Stomach (tissue), 8 donors: ENCODE measurements at regions not wholly inside any gene's neighbourhood (a gene's known extent, or its start where the extent isn't known, plus 50 kb on each side); places are given as distances from the start of the nearest gene placed in this dataset.

Source experiments
- DNase-seq, 2 donors: peaks; one replicate each; pipeline versions ENCODE4 v3.0.0 to v3.0.0-alpha.2; 2013 to 2019
- H3K27ac ChIP-seq, 5 donors: fragments of 200-600 bp in 4 of 5; sonication (generic) in 4 of 5; one replicate each; pipeline ENCODE4 v1.5.1; 2013 to 2019; ENCODE audit warnings: mild to moderate bottlenecking in 1 of 5, moderate library complexity in 1 of 5
- H3K27me3 ChIP-seq, 3 donors: fragments of 200-600 bp; sonication (generic); one replicate each; pipeline ENCODE4 v1.5.1; 2017 to 2019; ENCODE audit warnings: mixed run types in 1 of 3
- H3K36me3 ChIP-seq, 4 donors: fragments of 200-600 bp; sonication (generic); 1 replicate in 3 of 4; 2 replicates in 1 of 4; pipeline ENCODE4 v1.5.1; 2016 to 2019
- H3K4me1 ChIP-seq, 4 donors: fragments of 200-600 bp; sonication (generic); one replicate each; pipeline ENCODE4 v1.5.1; 2016 to 2019
- H3K4me3 ChIP-seq, 4 donors: fragments of 200-600 bp; sonication (generic) in 3 of 4; one replicate each; pipeline ENCODE4 v1.5.1; 2016 to 2019; ENCODE audit warnings: mild to moderate bottlenecking in 1 of 4
- H3K9me3 ChIP-seq, 4 donors: fragments of 200-600 bp; sonication (generic); one replicate each; pipeline ENCODE4 v1.5.1; 2016 to 2019
- CTCF ChIP-seq, 7 experiments: fragments of 450-650 bp in 4 of 7; fragments of 200-600 bp in 3 of 7; sonication (generic) in 3 of 7; IDR thresholded peaks; one replicate each; pipeline ENCODE4 v1.5.1; 2016 to 2019; ENCODE audit warnings: antibody characterized with exemption in 7 of 7, control low read depth in 2 of 7, mild to moderate bottlenecking in 1 of 7
- EP300 ChIP-seq: sonication (generic); formaldehyde crosslinking; IDR thresholded peaks from one replicate; pipeline ENCODE4 v1.6.1; 2017; ENCODE audit warnings: antibody characterized with exemption
- POLR2A ChIP-seq, 4 donors: fragments of 450-650 bp; IDR thresholded peaks; one replicate each; pipeline ENCODE4 v1.6.1; 2016; ENCODE audit warnings: antibody characterized with exemption in 4 of 4, control low read depth in 2 of 4, mild to moderate bottlenecking in 1 of 4, moderate library complexity in 1 of 4
- POLR2AphosphoS5 ChIP-seq, 3 donors: sonication (generic); formaldehyde crosslinking; IDR thresholded peaks; one replicate each; pipeline ENCODE4 v1.6.1; 2016; ENCODE audit warnings: antibody characterized with exemption in 3 of 3
- WGBS, 5 donors: extraction: QIAGEN DNeasy Blood & Tissue Kit in 3 of 5; methylation state at CpG; one replicate each; pipeline versions ENCODE4 v1.1.5 to v1.1.7; 2013 to 2018; 5-methylcytosine and 5-hydroxymethylcytosine counted together
- intact Hi-C: fragments of 100-400 bp; cut with DNase I; formaldehyde crosslinking; loops from one replicate; pipeline ENCODE4 v1.15.1; 2023; ENCODE audit warnings: low total_unique reads
- donor health status: healthy with polysubstance abuse.
- donor health status: Bipolar disorder and iron deficiency.
- donor health status: healthy.

DNA sequence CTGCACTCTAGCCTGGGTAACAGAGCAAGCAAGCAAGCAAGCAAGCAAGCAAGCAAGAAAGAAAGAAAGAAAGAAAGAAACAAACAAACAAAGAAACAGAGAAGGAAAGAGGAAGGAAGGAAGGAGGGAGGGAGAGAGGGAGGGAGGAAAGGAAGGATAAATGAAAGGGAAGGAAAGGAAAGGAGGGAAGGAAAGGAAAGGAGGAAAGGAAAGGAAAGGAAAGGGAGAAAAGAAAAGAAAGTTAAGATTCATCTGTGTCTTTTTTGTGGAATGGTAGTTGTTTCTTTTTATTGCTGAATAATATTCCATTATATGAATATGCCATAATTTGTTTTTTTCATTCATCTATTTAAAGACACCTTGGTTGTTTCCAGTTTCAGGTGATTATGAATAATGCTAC lies 506.9 kb upstream of the NAALADL2 start:
- H3K27me3 ChIP-seq = no peaks in the 10 kb centered on the region
- intact Hi-C loops = no loop called here
- H3K9me3 ChIP-seq = peaks cover 0 to 16% (median 3%) of the 10 kb centered on the region in 4 donors
- H3K4me1 ChIP-seq = no peaks in the 10 kb centered on the region
- no peak for DNase-seq
- H3K36me3 ChIP-seq = no peaks in the 10 kb centered on the region
- H3K27ac ChIP-seq = no peak overlapping the region
- TF ChIP-seq EP300 (no peak), POLR2A (IDR thresholded peaks at IDR 0.05) (no peak), CTCF (IDR thresholded peaks at IDR 0.05) (no peak), POLR2AphosphoS5 (IDR thresholded peaks at IDR 0.05) (no peak)
- no peak overlapping the region for H3K4me3 ChIP-seq

DNA sequence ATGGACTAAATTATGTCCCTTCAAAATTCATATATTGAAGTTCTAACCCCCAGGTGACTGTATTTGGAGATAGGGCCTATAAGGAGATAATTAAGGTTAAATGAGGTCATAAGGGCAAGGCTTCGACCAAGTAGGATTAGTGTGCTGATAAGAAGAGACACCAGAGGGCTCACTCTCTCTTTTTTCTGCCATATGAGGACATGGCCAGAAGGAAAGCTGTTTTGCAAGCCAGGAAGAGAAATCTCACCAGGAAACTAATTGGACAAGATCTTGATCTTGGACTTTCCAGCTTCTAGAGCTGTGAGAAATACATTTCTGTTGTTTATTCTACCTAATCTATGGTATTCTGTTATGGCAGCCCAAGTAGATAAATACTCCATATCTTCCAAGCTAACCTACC lies 503.6 kb upstream of the NAALADL2 start:
- intact Hi-C loops = no loop called here
- WGBS, 5 donors = 4 to 27% (median 17%) methylated on average over 1 of the region's 1 CpG
- Histone ChIP-seq H3K36me3 (no peaks in the 10 kb centered on the region), H3K4me1 (no peaks in the 10 kb centered on the region), H3K4me3 (no peak overlapping the region), H3K9me3 (peaks cover 0 to 9% (median 3%) of the 10 kb centered on the region in 4 donors), H3K27me3 (no peaks in the 10 kb centered on the region), H3K27ac (no peak overlapping the region)
- DNase-seq = no peak
- TF ChIP-seq EP300 (no peak), CTCF (IDR thresholded peaks at IDR 0.05) (no peak), POLR2AphosphoS5 (IDR thresholded peaks at IDR 0.05) (no peak), POLR2A (IDR thresholded peaks at IDR 0.05) (no peak)

DNA sequence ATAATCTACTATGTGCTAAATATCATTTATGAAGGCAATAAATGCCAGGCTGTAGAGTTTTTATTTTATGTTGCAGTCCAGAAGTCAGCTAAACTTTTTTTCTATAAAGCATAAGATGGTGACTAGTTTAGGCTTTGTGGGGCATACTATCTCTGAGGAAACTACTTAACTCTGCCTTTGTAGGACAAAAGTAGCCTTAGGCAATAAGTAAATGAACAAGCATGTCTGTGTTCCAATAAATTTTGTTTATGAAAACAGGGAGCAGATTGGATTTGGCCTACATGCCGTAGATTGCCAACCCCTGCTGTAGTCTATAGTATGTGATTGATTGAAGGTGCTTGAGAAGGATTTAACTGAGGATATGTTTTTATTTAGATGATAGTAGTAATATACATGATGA lies 502.5 kb upstream of the NAALADL2 start:
- Histone ChIP-seq H3K36me3 (no peaks in the 10 kb centered on the region), H3K4me3 (no peak overlapping the region), H3K9me3 (peaks cover 0 to 5% (median 2%) of the 10 kb centered on the region in 4 donors), H3K4me1 (no peaks in the 10 kb centered on the region), H3K27me3 (no peaks in the 10 kb centered on the region), H3K27ac (no peak overlapping the region)
- DNase-seq = no peak
- 92 to 96% (median 93%) methylated on average over 1 of the region's 1 CpG for WGBS, 5 donors
- no peak for TF ChIP-seq POLR2A (IDR thresholded peaks at IDR 0.05)
- TF ChIP-seq POLR2AphosphoS5 (IDR thresholded peaks at IDR 0.05) = no peak
- no peak for TF ChIP-seq CTCF (IDR thresholded peaks at IDR 0.05)
- TF ChIP-seq EP300 = no peak
- intact Hi-C loops = no loop called here

- Histone ChIP-seq H3K36me3 (no peaks in the 10 kb centered on the region), H3K4me3 (no peak overlapping the region)
- TF ChIP-seq POLR2AphosphoS5 (IDR thresholded peaks at IDR 0.05) (peak in 1 of 3 donors; percentile 15), EP300 (no peak)
Measured at GRCh38 chr3:174358252-174358651, 500.9 kb upstream of the NAALADL2 start.

GRCh38 chr3:174362556-174362955 lies 496.6 kb upstream of the NAALADL2 start:
- 70 to 93% (median 87%) methylated on average over 3 of the region's 3 CpGs for WGBS, 5 donors
- Histone ChIP-seq H3K9me3 (no peaks in the 10 kb centered on the region), H3K4me3 (no peak overlapping the region), H3K36me3 (no peaks in the 10 kb centered on the region), H3K4me1 (no peaks in the 10 kb centered on the region), H3K27ac (no peak overlapping the region), H3K27me3 (no peaks in the 10 kb centered on the region)
- TF ChIP-seq POLR2AphosphoS5 (IDR thresholded peaks at IDR 0.05) = no peak
- TF ChIP-seq POLR2A (IDR thresholded peaks at IDR 0.05) = no peak
- no peak for TF ChIP-seq CTCF (IDR thresholded peaks at IDR 0.05)
- no peak for TF ChIP-seq EP300
- intact Hi-C loops = no loop called here
- no peak for DNase-seq

More at GRCh38 chr3:174358252-174358651, 500.9 kb upstream of the NAALADL2 start:
- Histone ChIP-seq H3K4me1 (no peaks in the 10 kb centered on the region), H3K27me3 (no peaks in the 10 kb centered on the region), H3K9me3 (no peaks in the 10 kb centered on the region), H3K27ac (no peak overlapping the region)
- 54 to 84% (median 56%) methylated on average over 1 of the region's 1 CpG for WGBS, 5 donors
- no peak for DNase-seq
- intact Hi-C loops = no loop called here
